Nephron (organoid): ENCODE measurements at regions not wholly inside any gene's neighbourhood (a gene's known extent, or its start where the extent isn't known, plus 50 kb on each side); places are given as distances from the start of the nearest gene placed in this dataset.
A peak's percentile ranks its signal among the peaks of the same experiment; 100 is the strongest.
"Not testable (repeated sequence)": the region's sequence is repeated elsewhere in the genome, so short reads cannot be mapped to it uniquely, and the experiment has no call there.

ENCODE experiments used
- H3K27ac Mint-ChIP-seq, 3 experiments: 2 replicates each; pipeline ENCODE4 v1.8.0; 2020; ENCODE audit warnings: mixed read lengths in 3 of 3, mild to moderate bottlenecking in 2 of 3, moderate library complexity in 1 of 3
- H3K27me3 Mint-ChIP-seq: 2 replicates; pipeline ENCODE4 v1.8.0; 2021; ENCODE audit warnings: low read depth, mild to moderate bottlenecking, moderate library complexity, mixed read lengths
- H3K36me3 Mint-ChIP-seq: 2 replicates; pipeline ENCODE4 v1.8.0; 2020; ENCODE audit warnings: low read depth, mixed read lengths
- H3K4me1 Mint-ChIP-seq: 2 replicates; pipeline ENCODE4 v1.8.0; 2020; ENCODE audit warnings: mixed read lengths
- H3K4me3 Mint-ChIP-seq, 3 experiments: 2 replicates each; pipeline ENCODE4 v1.8.0; 2020; ENCODE audit warnings: mild to moderate bottlenecking in 3 of 3, mixed read lengths in 3 of 3, moderate library complexity in 2 of 3
- H3K9me3 Mint-ChIP-seq: 2 replicates; pipeline ENCODE4 v1.8.0; 2020; ENCODE audit warnings: mixed read lengths
- CTCF ChIP-seq, 3 experiments: fragments of 200-600 bp; sonication (generic); IDR thresholded peaks; one replicate each; pipeline ENCODE4 v1.5.0; 2021; ENCODE audit warnings: antibody characterized with exemption in 3 of 3; ENCODE audit not compliant: unreplicated experiment in 3 of 3

- Mint-ChIP-seq H3K4me3 (no peak overlapping the region), H3K4me1 (no peaks in the 10 kb centered on the region), H3K27ac (no peak overlapping the region), H3K36me3 (no peaks in the 10 kb centered on the region), H3K9me3 (peaks cover 7% of the 10 kb centered on the region), H3K27me3 (no peaks in the 10 kb centered on the region)
- no peak for TF ChIP-seq CTCF (IDR thresholded peaks at IDR 0.05; ENCODE audit: unreplicated experiment in 3 of 3)
Measured at GRCh38 chr1:238722812-238723211, 663.6 kb upstream of the CHRM3 start.

- H3K4me1 Mint-ChIP-seq, result no peaks in the 10 kb centered on the region
- no peak overlapping the region for H3K27ac Mint-ChIP-seq
- no peaks in the 10 kb centered on the region for H3K36me3 Mint-ChIP-seq
- no peak overlapping the region for H3K4me3 Mint-ChIP-seq
- no peaks in the 10 kb centered on the region for H3K9me3 Mint-ChIP-seq
- peak in 1 of 3 experiments; percentile 8 for TF ChIP-seq CTCF (IDR thresholded peaks at IDR 0.05; ENCODE audit: unreplicated experiment in 3 of 3)
- H3K27me3 Mint-ChIP-seq, result no peaks in the 10 kb centered on the region
Measured at GRCh38 chr1:238710697-238711096, 675.7 kb upstream of the CHRM3 start.

GRCh38 chr1:238701024-238701423 lies 685.3 kb upstream of the CHRM3 start:
- no peak for TF ChIP-seq CTCF (IDR thresholded peaks at IDR 0.05; ENCODE audit: unreplicated experiment in 3 of 3)
- no peak overlapping the region for H3K27ac Mint-ChIP-seq
- H3K4me1 Mint-ChIP-seq, result no peaks in the 10 kb centered on the region
- no peaks in the 10 kb centered on the region for H3K9me3 Mint-ChIP-seq
- no peaks in the 10 kb centered on the region for H3K27me3 Mint-ChIP-seq
- H3K4me3 Mint-ChIP-seq, result no peak overlapping the region
- no peaks in the 10 kb centered on the region for H3K36me3 Mint-ChIP-seq

GRCh38 chr1:238690415-238690814 lies 696.0 kb upstream of the CHRM3 start:
- TF ChIP-seq CTCF (IDR thresholded peaks at IDR 0.05; ENCODE audit: unreplicated experiment in 3 of 3), result no peak
- Mint-ChIP-seq H3K27ac (no peak overlapping the region), H3K4me1 (no peaks in the 10 kb centered on the region), H3K4me3 (no peak overlapping the region), H3K9me3 (peaks cover 9% of the 10 kb centered on the region), H3K27me3 (no peaks in the 10 kb centered on the region), H3K36me3 (no peaks in the 10 kb centered on the region)

- H3K27me3 Mint-ChIP-seq, H3K36me3 Mint-ChIP-seq, H3K27ac Mint-ChIP-seq, H3K4me3 Mint-ChIP-seq, H3K4me1 Mint-ChIP-seq: not testable (repeated sequence)
- peaks cover 23% of the 10 kb centered on the region for H3K9me3 Mint-ChIP-seq
Measured at GRCh38 chr1:238684576-238684975, 701.8 kb upstream of the CHRM3 start.

GRCh38 chr1:238681451-238681850 lies 704.9 kb upstream of the CHRM3 start:
- Mint-ChIP-seq H3K4me1 (no peaks in the 10 kb centered on the region), H3K36me3 (no peaks in the 10 kb centered on the region), H3K27me3 (no peaks in the 10 kb centered on the region), H3K27ac (no peak overlapping the region), H3K4me3 (no peak overlapping the region), H3K9me3 (peaks cover 22% of the 10 kb centered on the region)
- TF ChIP-seq CTCF (IDR thresholded peaks at IDR 0.05; ENCODE audit: unreplicated experiment in 3 of 3), result no peak
